Ovary (tissue), 7 donors: ENCODE measurements at regions not wholly inside any gene's neighbourhood (a gene's known extent, or its start where the extent isn't known, plus 50 kb on each side); places are given as distances from the start of the nearest gene placed in this dataset.
"Not testable (repeated sequence)": the region's sequence is repeated elsewhere in the genome, so short reads cannot be mapped to it uniquely, and the experiment has no call there.

ENCODE experiments used
- DNase-seq, 5 donors: peaks; one replicate each; pipeline ENCODE4 v3.0.0-alpha.2; 2019 to 2020
- H3K27ac ChIP-seq, 2 donors: fragments of 200-600 bp; one replicate each; pipeline versions ENCODE4 v1.5.1 to v1.8.0; 2019 to 2022
- H3K27me3 ChIP-seq: fragments of 200-600 bp; one replicate; pipeline ENCODE4 v1.8.0; 2022
- H3K36me3 ChIP-seq: fragments of 200-600 bp; sonication (generic); one replicate; pipeline ENCODE4 v1.5.1; 2019
- H3K4me1 ChIP-seq: one replicate; pipeline ENCODE4 v1.8.1; 2013; ENCODE audit warnings: mild to moderate bottlenecking, moderate library complexity; ENCODE audit not compliant: insufficient read depth
- H3K4me3 ChIP-seq: fragments of 200-600 bp; sonication (generic); one replicate; pipeline ENCODE4 v1.5.1; 2017
- H3K9me3 ChIP-seq, 2 donors: fragments of 200-600 bp in 1 of 2; sonication (generic) in 1 of 2; one replicate each; pipeline versions ENCODE4 v1.5.1 to v1.8.1; 2013 to 2019; ENCODE audit warnings: mild to moderate bottlenecking in 1 of 2, moderate library complexity in 1 of 2
- EP300 ChIP-seq: sonication (generic); formaldehyde crosslinking; IDR thresholded peaks from one replicate; pipeline ENCODE4 v1.6.1; 2017; ENCODE audit warnings: antibody characterized with exemption
- POLR2A ChIP-seq: fragments of 450-650 bp; IDR thresholded peaks from one replicate; pipeline ENCODE4 v1.6.1; 2017; ENCODE audit warnings: antibody characterized with exemption, mild to moderate bottlenecking, moderate library complexity
- WGBS, 3 donors: extraction: QIAGEN DNeasy Blood & Tissue Kit in 1 of 3; methylation state at CpG; one replicate each; pipeline versions ENCODE4 v1.1.5 to v1.1.7; 2013 to 2017; 5-methylcytosine and 5-hydroxymethylcytosine counted together
- intact Hi-C, 4 donors: fragments of 100-400 bp; cut with DNase I; formaldehyde crosslinking; loops; one replicate each; pipeline versions ENCODE4 v1.11.0 to v1.15.1; 2022 to 2023
- TF ChIP-seq, protein P1 (sequence below), 3 donors: fragments of 450-650 bp in 2 of 3; fragments of 200-600 bp in 1 of 3; IDR thresholded peaks; one replicate each; pipeline versions ENCODE4 v1.5.1 to v1.8.0; 2016 to 2022; ENCODE audit warnings: antibody characterized with exemption in 3 of 3, mild to moderate bottlenecking in 1 of 3
- donor health status: DM: no; HTN: no; CAD: no; lungs with moderate emphysema.
- donor health status: DM: no; HTN: no; CAD: no.
- donor health status: Bipolar disorder and iron deficiency.
- donor health status: DM: no; HTN: no; CAD: no.
- donor health status: DM: yes; HTN: yes; CAD: no.

DNA sequence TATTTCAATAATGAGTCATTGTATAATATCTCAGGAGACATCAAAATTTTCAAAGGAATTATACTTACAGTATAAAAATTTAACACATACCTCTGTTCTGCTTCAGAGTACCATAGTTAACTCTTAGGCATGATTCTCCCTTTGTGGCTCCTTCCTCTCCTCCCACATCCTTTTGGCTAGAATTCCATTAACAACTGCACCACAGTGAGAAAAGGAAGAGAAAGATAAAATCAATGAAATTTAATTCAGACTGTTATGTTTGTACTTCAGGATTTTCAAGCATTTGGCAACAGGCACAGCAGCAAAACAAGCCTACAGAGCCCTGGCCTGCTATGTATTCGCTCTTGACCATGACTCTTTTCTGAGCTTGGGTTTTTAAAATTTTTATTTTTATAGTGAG, 57.2 kb upstream of the SGIP1 start:
- no peak for DNase-seq
- Histone ChIP-seq H3K4me3 (no peak overlapping the region), H3K4me1 (no peaks in the 10 kb centered on the region), H3K27me3 (no peaks in the 10 kb centered on the region), H3K9me3 (no peaks in the 10 kb centered on the region), H3K27ac (no peak overlapping the region), H3K36me3 (no peaks in the 10 kb centered on the region)
- 8 to 28% (median 20%) methylated on average over 1 of the region's 1 CpG for WGBS, 3 donors
- intact Hi-C loops, result no loop called here
- TF ChIP-seq EP300, result no peak
- TF ChIP-seq POLR2A, result no peak
- TF ChIP-seq, protein P1, sequence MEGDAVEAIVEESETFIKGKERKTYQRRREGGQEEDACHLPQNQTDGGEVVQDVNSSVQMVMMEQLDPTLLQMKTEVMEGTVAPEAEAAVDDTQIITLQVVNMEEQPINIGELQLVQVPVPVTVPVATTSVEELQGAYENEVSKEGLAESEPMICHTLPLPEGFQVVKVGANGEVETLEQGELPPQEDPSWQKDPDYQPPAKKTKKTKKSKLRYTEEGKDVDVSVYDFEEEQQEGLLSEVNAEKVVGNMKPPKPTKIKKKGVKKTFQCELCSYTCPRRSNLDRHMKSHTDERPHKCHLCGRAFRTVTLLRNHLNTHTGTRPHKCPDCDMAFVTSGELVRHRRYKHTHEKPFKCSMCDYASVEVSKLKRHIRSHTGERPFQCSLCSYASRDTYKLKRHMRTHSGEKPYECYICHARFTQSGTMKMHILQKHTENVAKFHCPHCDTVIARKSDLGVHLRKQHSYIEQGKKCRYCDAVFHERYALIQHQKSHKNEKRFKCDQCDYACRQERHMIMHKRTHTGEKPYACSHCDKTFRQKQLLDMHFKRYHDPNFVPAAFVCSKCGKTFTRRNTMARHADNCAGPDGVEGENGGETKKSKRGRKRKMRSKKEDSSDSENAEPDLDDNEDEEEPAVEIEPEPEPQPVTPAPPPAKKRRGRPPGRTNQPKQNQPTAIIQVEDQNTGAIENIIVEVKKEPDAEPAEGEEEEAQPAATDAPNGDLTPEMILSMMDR (IDR thresholded peaks at IDR 0.05), result no peak

DNA sequence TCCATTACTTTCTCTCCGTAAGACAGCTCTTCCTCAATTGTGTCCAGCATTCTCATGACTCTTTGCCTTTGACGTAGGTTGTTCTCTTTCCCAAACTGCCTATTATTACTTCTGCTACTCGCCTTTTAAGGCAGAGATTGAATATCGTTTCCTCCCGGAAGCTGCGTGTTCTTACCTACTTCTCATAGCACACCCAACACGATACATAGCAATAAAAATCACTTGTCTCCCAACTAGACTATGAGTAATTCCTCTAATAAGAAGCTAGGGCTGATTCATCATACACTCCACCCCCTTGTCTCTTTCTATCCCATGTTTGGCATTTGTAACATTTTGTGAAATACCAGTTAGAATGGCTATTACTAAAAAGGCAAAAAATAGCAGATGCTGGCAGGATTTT, 55.8 kb upstream of the SGIP1 start:
- no peak overlapping the region for H3K27ac ChIP-seq
- no peaks in the 10 kb centered on the region for H3K36me3 ChIP-seq
- H3K9me3 ChIP-seq, result no peaks in the 10 kb centered on the region
- TF ChIP-seq, protein P1 (IDR thresholded peaks at IDR 0.05), result no peak
- no peak for TF ChIP-seq EP300
- intact Hi-C loops, result no loop called here
- no peak for DNase-seq
- H3K4me3 ChIP-seq, result no peak overlapping the region
- no peaks in the 10 kb centered on the region for H3K4me1 ChIP-seq
- no peaks in the 10 kb centered on the region for H3K27me3 ChIP-seq
- 92 to 96% (median 95%) methylated on average over 7 of the region's 7 CpGs for WGBS, 3 donors

- H3K27ac ChIP-seq, result no peak overlapping the region
- H3K36me3 ChIP-seq, result no peaks in the 10 kb centered on the region
- H3K27me3 ChIP-seq, result no peaks in the 10 kb centered on the region
- H3K9me3 ChIP-seq, result no peaks in the 10 kb centered on the region
- no peaks in the 10 kb centered on the region for H3K4me1 ChIP-seq
- no peak for DNase-seq
- intact Hi-C loops, result no loop called here
- no peak overlapping the region for H3K4me3 ChIP-seq
- WGBS, 3 donors, result 80 to 94% (median 86%) methylated on average over 3 of the region's 3 CpGs
- TF ChIP-seq EP300 (no peak), POLR2A (no peak)
- TF ChIP-seq, protein P1 (IDR thresholded peaks at IDR 0.05), result no peak
Measured at GRCh38 chr1:66480162-66480561, 53.8 kb upstream of the SGIP1 start.

DNA sequence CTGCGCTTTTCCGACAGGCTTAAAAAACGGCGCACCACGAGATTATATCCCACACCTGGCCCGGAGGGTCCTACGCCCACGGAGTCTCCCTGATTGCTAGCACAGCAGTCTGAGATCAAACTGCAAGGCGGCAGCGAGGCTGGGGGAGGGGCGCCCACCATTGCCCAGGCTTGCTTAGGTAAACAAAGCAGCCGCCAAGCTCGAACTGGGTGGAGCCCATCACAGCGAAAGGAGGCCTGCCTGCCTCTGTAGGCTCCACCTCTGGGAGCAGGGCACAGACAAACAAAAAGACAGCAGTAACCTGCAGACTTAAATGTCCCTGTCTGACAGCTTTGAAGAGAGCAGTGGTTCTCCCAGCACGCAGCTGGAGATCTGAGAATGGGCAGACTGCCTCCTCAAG, 52.7 kb upstream of the SGIP1 start:
- H3K9me3 ChIP-seq, intact Hi-C loops, DNase-seq, H3K4me3 ChIP-seq, H3K36me3 ChIP-seq, H3K4me1 ChIP-seq, H3K27me3 ChIP-seq, H3K27ac ChIP-seq: not testable (repeated sequence)
- 45 to 79% (median 72%) methylated on average over 4 to 15 of the region's 15 CpGs for WGBS, 3 donors
